ENCODE measurements at regions not wholly inside any gene's neighbourhood (a gene's known extent, or its start where the extent isn't known, plus 50 kb on each side); places are given as distances from the start of the nearest gene placed in this dataset.

- H3K4me1 ChIP-seq, result no peaks in the 10 kb centered on the region
- no peaks in the 10 kb centered on the region for H3K36me3 ChIP-seq
- intact Hi-C loops (cut with DNase I), result no loop called here
- TF ChIP-seq CTCF (IDR thresholded peaks at IDR 0.05), result no peak
- no peaks in the 10 kb centered on the region for H3K27me3 ChIP-seq
- no peak overlapping the region for H3K27ac ChIP-seq
- no peak for DNase-seq
- H3K9ac ChIP-seq (ENCODE audit: low read depth in 2 of 2, low read length in 2 of 2), result no peak overlapping the region
- H3K4me3 ChIP-seq, result no peak overlapping the region
- no peaks in the 10 kb centered on the region for H3K9me3 ChIP-seq
Measured at GRCh38 chr7:105002-105401, 87.4 kb upstream of the FAM20C start.

DNA sequence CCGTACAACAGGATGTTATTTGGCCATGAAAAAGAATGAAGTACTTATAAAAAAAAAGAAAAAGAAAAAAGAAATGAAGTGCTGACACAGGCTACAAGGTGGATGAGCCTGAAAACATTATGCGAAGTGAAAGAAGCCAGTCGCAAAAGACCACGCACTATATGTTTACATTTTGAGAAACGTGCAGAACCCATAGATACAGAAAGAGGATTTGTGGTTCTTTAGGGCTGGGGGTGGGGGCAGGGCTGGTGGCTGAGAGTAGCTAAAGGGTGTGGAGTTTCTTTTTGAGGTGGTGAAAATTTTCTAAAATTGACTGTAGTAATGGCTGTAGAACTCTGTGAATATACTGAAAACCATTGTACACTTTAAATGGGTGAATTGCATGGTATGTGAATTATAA, 86.0 kb upstream of the FAM20C start:
- no peak for TF ChIP-seq CTCF (IDR thresholded peaks at IDR 0.05)
- DNase-seq, result no peak
- intact Hi-C loops (cut with DNase I), result no loop called here

GRCh38 chr7:107233-107632, 85.1 kb upstream of the FAM20C start:
- no peak for TF ChIP-seq CTCF (IDR thresholded peaks at IDR 0.05)
- no peak for DNase-seq
- no peak overlapping the region for H3K4me3 ChIP-seq
- no peaks in the 10 kb centered on the region for H3K9me3 ChIP-seq
- no peak overlapping the region for H3K27ac ChIP-seq
- intact Hi-C loops (cut with DNase I), result no loop called here
- no peaks in the 10 kb centered on the region for H3K4me1 ChIP-seq
- H3K9ac ChIP-seq (ENCODE audit: low read depth in 2 of 2, low read length in 2 of 2), result no peak overlapping the region
- H3K36me3 ChIP-seq, result no peaks in the 10 kb centered on the region
- no peaks in the 10 kb centered on the region for H3K27me3 ChIP-seq

More for the DNA sequence above, 86.0 kb upstream of the FAM20C start:
- Histone ChIP-seq H3K9me3 (no peaks in the 10 kb centered on the region), H3K27ac (no peak overlapping the region), H3K9ac (ENCODE audit: low read depth in 2 of 2, low read length in 2 of 2) (no peak overlapping the region), H3K36me3 (no peaks in the 10 kb centered on the region), H3K4me1 (no peaks in the 10 kb centered on the region), H3K4me3 (no peak overlapping the region), H3K27me3 (no peaks in the 10 kb centered on the region)

DNA sequence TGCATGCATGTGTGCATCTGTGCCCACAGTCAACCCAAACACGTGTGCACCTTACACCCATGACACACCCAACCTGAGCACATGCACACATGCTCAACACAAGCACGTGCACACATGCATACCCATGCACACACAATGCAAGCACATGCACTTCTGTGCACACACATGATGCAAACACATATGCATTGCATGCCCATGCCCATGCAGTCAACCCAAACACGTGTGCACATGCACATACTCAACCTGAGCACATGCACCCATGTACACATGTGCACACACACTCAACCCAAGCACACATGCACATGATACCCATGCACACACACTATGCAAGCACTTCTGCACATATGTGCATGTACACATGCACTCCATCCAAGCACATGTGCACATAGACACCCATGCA, 84.5 kb upstream of the FAM20C start:
- no peak overlapping the region for H3K27ac ChIP-seq
- no peaks in the 10 kb centered on the region for H3K9me3 ChIP-seq
- intact Hi-C loops (cut with DNase I), result no loop called here
- no peaks in the 10 kb centered on the region for H3K27me3 ChIP-seq
- no peak overlapping the region for H3K9ac ChIP-seq (ENCODE audit: low read depth in 2 of 2, low read length in 2 of 2)
- H3K4me1 ChIP-seq, result no peaks in the 10 kb centered on the region
- no peak overlapping the region for H3K4me3 ChIP-seq
- DNase-seq, result no peak
- no peaks in the 10 kb centered on the region for H3K36me3 ChIP-seq
- no peak for TF ChIP-seq CTCF (IDR thresholded peaks at IDR 0.05)

- no peaks in the 10 kb centered on the region for H3K27me3 ChIP-seq
- H3K9me3 ChIP-seq, result no peaks in the 10 kb centered on the region
- no peak overlapping the region for H3K27ac ChIP-seq
- DNase-seq, result no peak
- H3K4me3 ChIP-seq, result no peak overlapping the region
- no peaks in the 10 kb centered on the region for H3K4me1 ChIP-seq
- TF ChIP-seq CTCF (IDR thresholded peaks at IDR 0.05), result no peak
- no peak overlapping the region for H3K9ac ChIP-seq (ENCODE audit: low read depth in 2 of 2, low read length in 2 of 2)
- intact Hi-C loops (cut with DNase I), result no loop called here
- H3K36me3 ChIP-seq, result no peaks in the 10 kb centered on the region
Measured at GRCh38 chr7:109094-109493, 83.3 kb upstream of the FAM20C start.

Measured in colonic mucosa (tissue), 4 donors.